Panc1 (cell line): ENCODE measurements at regions not wholly inside any gene's neighbourhood (a gene's known extent, or its start where the extent isn't known, plus 50 kb on each side); places are given as distances from the start of the nearest gene placed in this dataset.

Experiments used
- ATAC-seq: fragments of 200-7000 bp; cut with Tn5 transposase; 2 replicates; pipeline ENCODE4 v1.9.1; 2020; ENCODE audit warnings: mild to moderate bottlenecking, moderate library complexity
- BruUV-seq: library from RNA; stranded (reverse); fragments of 400-500 nt; replicated peaks from 2 replicates; lab custom pipeline; 2021; lab: Mats Ljungman, UMichigan
- CTCF ChIA-PET: fragments of 300-600 bp; sonication (Branson Sonifier 250); formaldehyde crosslinking; loops from one replicate; lab custom pipeline; 2022; ENCODE audit warnings: antibody characterized with exemption; lab: Charles Lee
- POLR2A ChIA-PET: fragments of 300-600 bp; sonication (Branson Sonifier 250); formaldehyde crosslinking; loops from one replicate; lab custom pipeline; 2022; ENCODE audit warnings: antibody characterized with exemption; lab: Charles Lee
- DNase-seq: peaks from one replicate; pipeline ENCODE4 v3.0.0-alpha.2; 2010; ENCODE audit warnings: low read depth, low spot score
- H3K27ac ChIP-seq: 2 replicates; pipeline ENCODE4 v1.5.1; 2011; ENCODE audit warnings: mild to moderate bottlenecking, low read length, inconsistent platforms
- H3K27me3 ChIP-seq: fragments of 200-500 bp; sonication (Bioruptor generic); 2 replicates; pipeline ENCODE4 v1.6.0; 2014; ENCODE audit warnings: low read length, inconsistent platforms; ENCODE audit not compliant: control insufficient read depth, insufficient read depth
- H3K36me3 ChIP-seq: fragments of 200-500 bp; sonication (Bioruptor generic); 2 replicates; pipeline ENCODE4 v1.5.1; 2014; ENCODE audit warnings: inconsistent platforms, mild to moderate bottlenecking, low read length, moderate library complexity; ENCODE audit not compliant: control insufficient read depth, insufficient read depth
- H3K4me1 ChIP-seq: 2 replicates; pipeline ENCODE4 v1.5.1; 2011; ENCODE audit warnings: inconsistent platforms, mild to moderate bottlenecking, low read length, moderate library complexity; ENCODE audit not compliant: control insufficient read depth, insufficient read depth
- H3K4me3 ChIP-seq, 2 experiments: 2 replicates each; pipeline ENCODE4 v1.5.1; 2011 to 2012; ENCODE audit warnings: low read depth in 2 of 2, low read length in 2 of 2, mild to moderate bottlenecking in 2 of 2, inconsistent platforms in 1 of 2, moderate library complexity in 1 of 2
- H3K9me3 ChIP-seq: fragments of 200-500 bp; sonication (Bioruptor generic); 2 replicates; pipeline ENCODE4 v1.5.1; 2014; ENCODE audit warnings: low read depth, mild to moderate bottlenecking, inconsistent platforms, low read length, moderate library complexity; ENCODE audit not compliant: control insufficient read depth, insufficient read depth
- CTCF ChIP-seq: fragments of 450-650 bp; IDR thresholded peaks from 2 replicates; pipeline ENCODE4 v1.5.1; 2017; ENCODE audit warnings: mild to moderate bottlenecking
- POLR2AphosphoS5 ChIP-seq: IDR thresholded peaks from 2 replicates; pipeline ENCODE4 v1.6.1; 2012; ENCODE audit warnings: mild to moderate bottlenecking, low read depth, low read length, moderate library complexity
- SIN3A ChIP-seq: IDR thresholded peaks from 2 replicates; pipeline ENCODE4 v1.6.1; 2012; ENCODE audit warnings: low read depth, mild to moderate bottlenecking, low read length, moderate library complexity, borderline replicate concordance; ENCODE audit not compliant: insufficient read depth
- TCF7L2 ChIP-seq: IDR thresholded peaks from 2 replicates; pipeline ENCODE4 v1.6.1; 2011; ENCODE audit warnings: mild to moderate bottlenecking, low read depth, low read length, inconsistent platforms
- in situ Hi-C: cut with HindIII; loops from 2 replicates; pipeline ENCODE4 v1.10.0; 2016; ENCODE audit warnings: low sequenced_read_pairs, low pct_unique_long_range_greater_than_20kb
- intact Hi-C: fragments of 100-400 bp; cut with micrococcal nuclease; formaldehyde crosslinking; loops from one replicate; pipeline ENCODE4 v1.10.0; 2022; ENCODE audit not compliant: unreplicated experiment
- TF ChIP-seq, protein P1 (sequence below), 2 experiments: IDR thresholded peaks; 2 replicates each; pipeline ENCODE4 v1.6.1; 2011 to 2012; ENCODE audit warnings: low read depth in 2 of 2, control low read depth in 1 of 2, low read length in 1 of 2, mild to moderate bottlenecking in 1 of 2, moderate library complexity in 1 of 2; ENCODE audit not compliant: insufficient read depth in 1 of 2

DNA sequence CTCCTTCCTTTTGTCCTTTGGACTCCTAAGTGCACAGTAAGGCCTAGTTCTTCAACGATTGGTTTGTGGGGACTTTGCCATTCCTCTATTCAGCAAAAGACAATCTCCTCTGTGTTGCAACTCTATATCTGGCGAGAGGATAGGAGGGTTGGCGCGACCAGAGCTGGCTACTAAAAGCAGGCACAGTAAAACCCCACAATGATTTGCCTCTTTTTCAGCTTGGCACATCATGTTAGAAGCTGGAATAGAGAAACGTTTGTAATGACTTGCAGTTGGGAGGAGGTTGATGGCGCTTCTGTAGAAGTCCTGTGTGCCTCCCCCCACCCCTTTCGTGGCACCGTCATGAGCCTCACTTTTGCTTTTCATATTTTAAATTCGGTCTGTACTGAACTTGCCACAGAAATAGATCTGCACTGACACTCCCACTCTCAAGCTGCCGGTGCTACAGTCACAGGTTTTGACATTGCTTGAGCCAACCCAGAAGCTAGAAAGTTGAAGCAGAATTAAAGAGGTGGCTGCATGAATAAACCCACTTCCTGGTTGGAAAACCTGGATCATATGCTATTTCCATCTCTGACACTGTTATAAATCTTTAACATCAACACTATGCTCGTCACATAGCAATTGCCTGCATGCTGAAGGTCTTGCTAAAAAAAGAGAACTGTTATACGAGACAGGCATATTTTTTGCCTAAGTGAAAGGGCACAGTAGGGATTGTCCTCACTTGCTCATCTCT lies 315.3 kb upstream of the PRICKLE1 start:
- in situ Hi-C loops (no loop called here), intact Hi-C loops (no loop called here)
- 0 out of 2 replicates have a peak, but pooled peaks cover 2% of the 10 kb centered on the region for H3K9me3 ChIP-seq
- TF ChIP-seq CTCF, result no peak
- TF ChIP-seq TCF7L2, result no peak
- TF ChIP-seq, protein P1, sequence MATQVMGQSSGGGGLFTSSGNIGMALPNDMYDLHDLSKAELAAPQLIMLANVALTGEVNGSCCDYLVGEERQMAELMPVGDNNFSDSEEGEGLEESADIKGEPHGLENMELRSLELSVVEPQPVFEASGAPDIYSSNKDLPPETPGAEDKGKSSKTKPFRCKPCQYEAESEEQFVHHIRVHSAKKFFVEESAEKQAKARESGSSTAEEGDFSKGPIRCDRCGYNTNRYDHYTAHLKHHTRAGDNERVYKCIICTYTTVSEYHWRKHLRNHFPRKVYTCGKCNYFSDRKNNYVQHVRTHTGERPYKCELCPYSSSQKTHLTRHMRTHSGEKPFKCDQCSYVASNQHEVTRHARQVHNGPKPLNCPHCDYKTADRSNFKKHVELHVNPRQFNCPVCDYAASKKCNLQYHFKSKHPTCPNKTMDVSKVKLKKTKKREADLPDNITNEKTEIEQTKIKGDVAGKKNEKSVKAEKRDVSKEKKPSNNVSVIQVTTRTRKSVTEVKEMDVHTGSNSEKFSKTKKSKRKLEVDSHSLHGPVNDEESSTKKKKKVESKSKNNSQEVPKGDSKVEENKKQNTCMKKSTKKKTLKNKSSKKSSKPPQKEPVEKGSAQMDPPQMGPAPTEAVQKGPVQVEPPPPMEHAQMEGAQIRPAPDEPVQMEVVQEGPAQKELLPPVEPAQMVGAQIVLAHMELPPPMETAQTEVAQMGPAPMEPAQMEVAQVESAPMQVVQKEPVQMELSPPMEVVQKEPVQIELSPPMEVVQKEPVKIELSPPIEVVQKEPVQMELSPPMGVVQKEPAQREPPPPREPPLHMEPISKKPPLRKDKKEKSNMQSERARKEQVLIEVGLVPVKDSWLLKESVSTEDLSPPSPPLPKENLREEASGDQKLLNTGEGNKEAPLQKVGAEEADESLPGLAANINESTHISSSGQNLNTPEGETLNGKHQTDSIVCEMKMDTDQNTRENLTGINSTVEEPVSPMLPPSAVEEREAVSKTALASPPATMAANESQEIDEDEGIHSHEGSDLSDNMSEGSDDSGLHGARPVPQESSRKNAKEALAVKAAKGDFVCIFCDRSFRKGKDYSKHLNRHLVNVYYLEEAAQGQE (IDR thresholded peaks at IDR 0.05; ENCODE audit: insufficient read depth in 1 of 2, low read depth in 2 of 2, low read length in 1 of 2), result no peak
- TF ChIP-seq SIN3A, result no peak
- no peak for TF ChIP-seq POLR2AphosphoS5
- no TSS peak for BruUV-seq
- H3K4me1 ChIP-seq, result no peaks in the 10 kb centered on the region
- H3K27ac ChIP-seq, result no peak overlapping the region
- H3K36me3 ChIP-seq, result no peaks in the 10 kb centered on the region
- H3K4me3 ChIP-seq, result no peak overlapping the region
- CTCF ChIA-PET, result no interaction called here
- POLR2A ChIA-PET, result no interaction called here
- H3K27me3 ChIP-seq, result no peaks in the 10 kb centered on the region
- ATAC-seq (no peak), DNase-seq (no peak)

DNA sequence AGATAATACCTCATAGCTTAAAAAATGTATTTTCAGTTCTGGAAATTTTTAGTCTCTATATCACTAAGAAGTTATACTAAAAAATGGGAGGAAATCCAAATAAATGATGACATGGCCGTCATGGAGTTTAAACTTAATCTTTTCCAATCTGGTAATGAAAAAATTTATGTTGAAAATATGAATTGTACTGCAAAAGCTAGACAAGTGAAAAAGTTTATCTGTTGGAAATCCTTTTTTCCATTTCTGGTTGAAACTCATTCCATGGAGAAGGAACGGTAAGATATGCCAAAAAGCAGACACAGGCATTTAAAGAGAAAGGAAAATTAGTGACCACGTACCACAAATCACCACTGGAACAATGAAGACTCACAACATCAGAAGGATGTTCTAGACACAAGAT lies 314.2 kb upstream of the PRICKLE1 start:
- in situ Hi-C loops (no loop called here), intact Hi-C loops (no loop called here)
- Histone ChIP-seq H3K27me3 (no peaks in the 10 kb centered on the region), H3K36me3 (no peaks in the 10 kb centered on the region), H3K4me1 (no peaks in the 10 kb centered on the region), H3K9me3 (0 out of 2 replicates have a peak, but pooled peaks cover 2% of the 10 kb centered on the region), H3K4me3 (no peak overlapping the region), H3K27ac (no peak overlapping the region)
- CTCF ChIA-PET, result no interaction called here
- TF ChIP-seq POLR2AphosphoS5, result no peak
- no peak for TF ChIP-seq SIN3A
- TF ChIP-seq, protein P1 (IDR thresholded peaks at IDR 0.05; ENCODE audit: insufficient read depth in 1 of 2, low read depth in 2 of 2, low read length in 1 of 2), result no peak
- POLR2A ChIA-PET, result no interaction called here
- DNase-seq, result no peak
- no peak for ATAC-seq
- BruUV-seq, result no TSS peak
